ENCODE measurements at regions not wholly inside any gene's neighbourhood (a gene's known extent, or its start where the extent isn't known, plus 50 kb on each side); places are given as distances from the start of the nearest gene placed in this dataset.

- in situ Hi-C loops (cut with HindIII; ENCODE audit: low pct_ligation_motif_present, low sequenced_read_pairs): no loop called here
- H3K36me3 ChIP-seq (replicated peaks): no peaks in the 10 kb centered on the region
- no peak for DNase-seq
- TF ChIP-seq CTCF (IDR thresholded peaks at IDR 0.05; ENCODE audit: low read depth, low read length, missing control alignments): no peak
- H3K27ac ChIP-seq: no peak overlapping the region
- no peak overlapping the region for H3K4me3 ChIP-seq (ENCODE audit: low read depth, low read length)
- H3K27me3 ChIP-seq (replicated peaks): no peaks in the 10 kb centered on the region
These were observed 553.6 kb upstream of the MAP3K7 start for GRCh38 chr6:91140449-91140848.

- no peak for TF ChIP-seq CTCF (IDR thresholded peaks at IDR 0.05; ENCODE audit: low read depth, low read length, missing control alignments)
- H3K27me3 ChIP-seq (replicated peaks): no peaks in the 10 kb centered on the region
- H3K36me3 ChIP-seq (replicated peaks): no peaks in the 10 kb centered on the region
- H3K27ac ChIP-seq: no peak overlapping the region
- no peak for DNase-seq
- in situ Hi-C loops (cut with HindIII; ENCODE audit: low pct_ligation_motif_present, low sequenced_read_pairs): no loop called here
- H3K4me3 ChIP-seq (ENCODE audit: low read depth, low read length): no peak overlapping the region
These were observed 550.4 kb upstream of the MAP3K7 start for GRCh38 chr6:91137286-91137685.

GRCh38 chr6:91135406-91136103, 548.7 kb upstream of the MAP3K7 start:
- in situ Hi-C loops (cut with HindIII; ENCODE audit: low pct_ligation_motif_present, low sequenced_read_pairs): no loop called here
- Histone ChIP-seq H3K27me3 (replicated peaks) (no peaks in the 10 kb centered on the region), H3K27ac (no peak overlapping the region), H3K4me3 (ENCODE audit: low read depth, low read length) (no peak overlapping the region), H3K36me3 (replicated peaks) (no peaks in the 10 kb centered on the region)
- no peak for DNase-seq
- TF ChIP-seq CTCF (IDR thresholded peaks at IDR 0.05; ENCODE audit: low read depth, low read length, missing control alignments): no peak

GRCh38 chr6:91132461-91132860, 545.6 kb upstream of the MAP3K7 start:
- no peak for TF ChIP-seq CTCF (IDR thresholded peaks at IDR 0.05; ENCODE audit: low read depth, low read length, missing control alignments)
- Histone ChIP-seq H3K36me3 (replicated peaks) (no peaks in the 10 kb centered on the region), H3K27ac (no peak overlapping the region), H3K4me3 (ENCODE audit: low read depth, low read length) (no peak overlapping the region), H3K27me3 (replicated peaks) (no peaks in the 10 kb centered on the region)
- in situ Hi-C loops (cut with HindIII; ENCODE audit: low pct_ligation_motif_present, low sequenced_read_pairs): no loop called here
- no peak for DNase-seq

GRCh38 chr6:91130126-91130525, 543.3 kb upstream of the MAP3K7 start:
- Histone ChIP-seq H3K36me3 (replicated peaks) (no peaks in the 10 kb centered on the region), H3K27me3 (replicated peaks) (no peaks in the 10 kb centered on the region), H3K27ac (no peak overlapping the region), H3K4me3 (ENCODE audit: low read depth, low read length) (no peak overlapping the region)
- in situ Hi-C loops (cut with HindIII; ENCODE audit: low pct_ligation_motif_present, low sequenced_read_pairs): no loop called here
- no peak for TF ChIP-seq CTCF (IDR thresholded peaks at IDR 0.05; ENCODE audit: low read depth, low read length, missing control alignments)
- no peak for DNase-seq

GRCh38 chr6:91127752-91128151, 540.9 kb upstream of the MAP3K7 start:
- TF ChIP-seq CTCF (IDR thresholded peaks at IDR 0.05; ENCODE audit: low read depth, low read length, missing control alignments): no peak
- no peak for DNase-seq
- H3K27ac ChIP-seq: no peak overlapping the region
- no peaks in the 10 kb centered on the region for H3K36me3 ChIP-seq (replicated peaks)
- H3K27me3 ChIP-seq (replicated peaks): no peaks in the 10 kb centered on the region
- in situ Hi-C loops (cut with HindIII; ENCODE audit: low pct_ligation_motif_present, low sequenced_read_pairs): no loop called here
- no peak overlapping the region for H3K4me3 ChIP-seq (ENCODE audit: low read depth, low read length)

Data from brain microvascular endothelial cell (primary cell).